HFFc6 (cell line): ENCODE measurements at regions not wholly inside any gene's neighbourhood (a gene's known extent, or its start where the extent isn't known, plus 50 kb on each side); places are given as distances from the start of the nearest gene placed in this dataset.

ENCODE experiments used
- DNase-seq: peaks from one replicate; pipeline ENCODE4 v3.0.0-alpha.2; 2018
- H3K27ac Mint-ChIP-seq: 2 replicates; pipeline ENCODE4 v1.8.0; 2020; ENCODE audit warnings: mild to moderate bottlenecking, mixed read lengths
- H3K27me3 Mint-ChIP-seq: 2 replicates; pipeline ENCODE4 v1.8.0; 2021; ENCODE audit warnings: mild to moderate bottlenecking, moderate library complexity, mixed read lengths; ENCODE audit not compliant: insufficient read depth
- H3K36me3 Mint-ChIP-seq: 2 replicates; pipeline ENCODE4 v1.8.0; 2021; ENCODE audit warnings: low read depth, mixed read lengths
- H3K4me1 Mint-ChIP-seq: 2 replicates; pipeline ENCODE4 v1.8.0; 2020; ENCODE audit warnings: low read depth, mixed read lengths
- H3K4me3 Mint-ChIP-seq: 2 replicates; pipeline ENCODE4 v1.8.0; 2020; ENCODE audit warnings: mild to moderate bottlenecking, moderate library complexity, mixed read lengths
- H3K9me3 Mint-ChIP-seq: 2 replicates; pipeline ENCODE4 v1.8.0; 2020; ENCODE audit warnings: mild to moderate bottlenecking, mixed read lengths
- CTCF ChIP-seq: fragments of 200-600 bp; sonication (generic); IDR thresholded peaks from 2 replicates; pipeline ENCODE4 v1.5.0; 2021; ENCODE audit warnings: antibody characterized with exemption, mild to moderate bottlenecking

GRCh38 chr12:22990501-22990900, 365.5 kb downstream of the ETNK1 start:
- no peak overlapping the region for H3K27ac Mint-ChIP-seq
- peaks cover 20% of the 10 kb centered on the region for H3K4me1 Mint-ChIP-seq
- no peak for DNase-seq
- H3K36me3 Mint-ChIP-seq, result no peaks in the 10 kb centered on the region
- H3K9me3 Mint-ChIP-seq, result no peaks in the 10 kb centered on the region; the same call in 1 of the 2 replicates
- TF ChIP-seq CTCF, result no peak
- no peaks in the 10 kb centered on the region; the same call in none of the 2 replicates for H3K27me3 Mint-ChIP-seq
- H3K4me3 Mint-ChIP-seq, result no peak overlapping the region

- Mint-ChIP-seq H3K27ac (no peak overlapping the region), H3K27me3 (no peaks in the 10 kb centered on the region; the same call in none of the 2 replicates)
Measured at GRCh38 chr12:22991250-22991844, 366.4 kb downstream of the ETNK1 start.

GRCh38 chr12:22993609-22994315, 368.8 kb downstream of the ETNK1 start:
- H3K9me3 Mint-ChIP-seq, result no peaks in the 10 kb centered on the region
- no peak for TF ChIP-seq CTCF
- no peaks in the 10 kb centered on the region for H3K36me3 Mint-ChIP-seq
- no peak overlapping the region for H3K4me3 Mint-ChIP-seq
- no peak for DNase-seq
- no peak overlapping the region for H3K27ac Mint-ChIP-seq
- H3K4me1 Mint-ChIP-seq, result peaks cover 14% of the 10 kb centered on the region
- H3K27me3 Mint-ChIP-seq, result no peaks in the 10 kb centered on the region; the same call in none of the 2 replicates

More at GRCh38 chr12:22991250-22991844, 366.4 kb downstream of the ETNK1 start:
- H3K9me3 Mint-ChIP-seq, result no peaks in the 10 kb centered on the region; the same call in 1 of the 2 replicates
- peaks cover 20% of the 10 kb centered on the region for H3K4me1 Mint-ChIP-seq
- DNase-seq, result no peak
- no peak overlapping the region for H3K4me3 Mint-ChIP-seq
- no peaks in the 10 kb centered on the region for H3K36me3 Mint-ChIP-seq
- no peak for TF ChIP-seq CTCF

GRCh38 chr12:22994316-22994675, 369.3 kb downstream of the ETNK1 start:
- DNase-seq, result no peak
- Mint-ChIP-seq H3K4me1 (peaks cover 14% of the 10 kb centered on the region), H3K27ac (no peak overlapping the region), H3K27me3 (no peaks in the 10 kb centered on the region; the same call in none of the 2 replicates), H3K36me3 (no peaks in the 10 kb centered on the region), H3K9me3 (no peaks in the 10 kb centered on the region), H3K4me3 (no peak overlapping the region)
- no peak for TF ChIP-seq CTCF

GRCh38 chr12:23001487-23001886, 376.5 kb downstream of the ETNK1 start:
- no peak overlapping the region for H3K27ac Mint-ChIP-seq
- H3K4me1 Mint-ChIP-seq, result no peaks in the 10 kb centered on the region
- H3K36me3 Mint-ChIP-seq, result no peaks in the 10 kb centered on the region
- TF ChIP-seq CTCF, result no peak
- H3K4me3 Mint-ChIP-seq, result no peak overlapping the region
- DNase-seq, result no peak
- no peaks in the 10 kb centered on the region for H3K9me3 Mint-ChIP-seq
- H3K27me3 Mint-ChIP-seq, result no peaks in the 10 kb centered on the region; the same call in 1 of the 2 replicates
